ENCODE measurements at regions not wholly inside any gene's neighbourhood (a gene's known extent, or its start where the extent isn't known, plus 50 kb on each side); places are given as distances from the start of the nearest gene placed in this dataset.

DNA sequence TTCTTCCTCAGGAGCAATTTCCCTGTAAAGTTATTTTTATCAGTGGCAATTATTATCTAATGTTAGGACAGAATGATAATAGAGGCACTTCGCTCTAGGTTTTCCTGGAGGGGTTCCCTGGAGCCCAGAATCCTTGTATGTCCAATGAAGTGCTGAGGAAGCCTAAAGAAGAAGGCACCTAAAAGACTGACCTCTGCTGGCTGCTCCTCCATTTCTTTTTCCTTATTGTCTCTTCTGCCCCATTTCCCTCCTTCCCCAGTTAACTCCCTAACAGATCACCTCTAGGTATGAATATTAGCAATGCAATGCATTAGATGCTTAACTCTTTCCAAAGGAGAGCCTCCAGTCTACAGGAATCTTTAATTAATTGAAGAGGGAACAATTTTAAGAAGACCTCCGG lies 985.4 kb downstream of the DIAPH3 start:
- DNase-seq, result no peak

DNA sequence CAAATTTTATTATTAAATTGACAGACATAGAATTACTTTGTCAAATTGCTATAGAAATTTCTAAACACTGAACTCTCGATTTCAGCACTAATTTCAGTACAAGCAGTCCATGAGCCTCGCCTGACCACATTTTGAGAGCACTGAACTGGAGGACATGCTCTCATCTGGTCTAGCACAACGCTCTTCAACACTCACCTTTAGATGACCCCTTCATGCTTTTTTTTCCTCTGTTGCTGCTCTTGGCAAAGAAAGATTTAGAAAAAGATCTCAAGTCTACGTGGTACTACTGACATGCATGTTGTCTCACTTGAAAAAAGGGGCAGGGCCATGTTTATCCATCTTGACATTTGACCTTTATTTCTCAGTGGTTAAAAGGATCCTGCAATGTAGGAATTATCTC lies 981.5 kb downstream of the DIAPH3 start:
- DNase-seq, result no peak

DNA sequence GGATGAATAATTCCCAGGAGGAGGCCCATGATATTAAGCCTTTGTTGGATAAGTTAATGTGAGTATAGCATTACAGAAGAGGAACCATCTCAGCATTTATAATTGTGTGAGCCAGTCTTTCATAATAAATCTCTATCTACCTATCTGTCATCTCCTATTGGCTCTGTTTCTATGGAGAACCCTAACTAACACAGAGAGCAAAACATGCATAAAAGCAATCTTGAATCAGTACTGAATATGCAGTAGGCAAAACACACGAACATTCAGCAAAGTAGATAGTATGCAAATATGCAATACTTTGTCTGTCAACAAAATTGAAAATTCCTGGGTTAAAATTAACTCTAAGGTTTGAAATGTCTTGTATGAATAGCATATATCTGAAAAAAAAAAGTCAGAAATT lies 966.3 kb downstream of the DIAPH3 start:
- DNase-seq, result no peak

DNA sequence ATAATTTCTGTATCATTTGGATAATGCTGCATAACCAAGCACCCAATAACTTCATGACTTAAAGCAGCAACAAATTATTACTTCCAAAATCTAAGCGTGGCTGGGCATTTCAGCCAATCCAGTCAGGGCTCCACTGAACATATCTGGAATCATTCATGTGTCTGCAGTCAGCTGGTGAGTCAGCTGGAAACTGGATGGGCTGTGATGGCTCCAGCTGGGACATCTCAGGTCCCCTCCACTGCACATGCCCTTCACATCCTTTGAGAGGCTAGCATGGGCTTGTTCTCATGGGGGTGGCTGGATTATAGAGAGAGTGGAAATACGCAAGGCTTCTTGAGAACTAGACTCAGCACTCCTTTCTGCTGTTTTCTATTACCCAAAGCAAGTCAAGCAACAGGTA lies 961.9 kb downstream of the DIAPH3 start:
- DNase-seq, result no peak

DNA sequence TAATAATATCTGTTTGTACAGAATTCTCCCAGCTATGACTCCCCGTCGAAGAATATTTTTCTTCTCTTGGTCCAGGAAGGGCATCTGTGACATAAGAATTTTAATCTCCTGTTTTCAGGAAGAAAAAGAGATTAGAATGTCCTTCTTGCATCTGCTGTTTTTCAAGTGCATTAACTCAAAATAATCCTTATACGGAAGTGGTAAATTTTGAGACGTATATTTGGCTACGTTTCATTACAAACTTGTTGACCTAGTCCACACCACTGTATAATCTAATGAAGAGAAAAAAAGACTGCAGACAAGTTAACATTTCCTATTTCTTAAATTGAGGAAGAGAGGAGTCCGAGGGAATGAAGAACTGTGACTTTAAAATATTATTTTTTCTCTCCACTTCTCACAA lies 959.9 kb downstream of the DIAPH3 start:
- no peak for DNase-seq

DNA sequence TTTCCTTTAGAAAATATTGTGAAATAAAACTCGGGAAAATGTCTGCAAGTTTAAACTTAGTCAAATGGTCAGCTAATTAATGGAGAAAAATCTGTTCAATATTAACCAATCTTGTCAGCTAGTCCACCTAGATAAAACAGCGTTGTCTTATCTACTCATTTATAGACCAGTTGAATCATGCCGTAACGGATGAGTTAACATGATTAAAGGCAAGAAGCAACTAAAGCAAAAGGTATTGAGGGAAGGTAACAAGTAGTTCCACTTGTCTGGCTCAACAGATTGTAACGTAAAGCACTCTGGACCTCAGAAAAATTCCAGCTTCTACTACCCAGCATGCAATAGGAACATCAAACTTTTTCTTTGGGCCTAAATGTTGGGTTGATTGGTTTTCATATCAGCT lies 958.2 kb downstream of the DIAPH3 start:
- no peak for DNase-seq

DNA sequence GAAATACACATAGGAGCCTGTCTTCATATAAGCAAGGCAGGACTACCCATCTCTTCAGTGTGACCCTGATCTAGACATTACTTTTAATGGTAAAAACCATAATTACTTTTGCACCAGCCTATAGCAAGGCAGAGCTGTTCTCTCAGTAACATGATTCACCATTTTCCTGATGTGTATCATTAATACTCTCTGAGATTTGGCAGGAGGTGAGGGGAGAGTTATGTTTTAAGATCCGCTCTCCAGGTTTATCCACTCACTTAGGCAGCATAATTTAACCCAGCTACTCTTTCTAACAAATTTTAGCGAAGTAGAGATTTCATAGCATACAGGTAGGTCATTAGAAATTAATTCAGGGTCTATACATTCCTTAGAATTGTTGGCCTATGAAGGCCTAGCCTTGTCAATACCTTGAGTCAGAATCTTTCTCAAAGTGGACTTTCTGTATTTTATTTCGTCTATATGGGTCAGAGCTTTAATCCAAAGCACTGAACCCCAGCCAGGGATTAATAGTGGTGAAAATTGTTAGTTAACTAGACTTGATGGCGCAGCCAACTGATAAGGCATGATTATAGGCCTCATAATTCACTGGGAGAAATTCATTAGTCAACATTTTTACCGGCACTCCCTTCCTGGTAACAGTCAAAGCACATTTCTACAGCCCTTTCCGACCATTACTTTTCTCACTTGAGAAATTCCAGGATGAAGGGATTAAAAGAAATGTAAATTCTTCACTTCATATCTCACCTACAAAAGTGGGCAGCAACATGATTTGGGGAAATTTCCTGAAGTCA lies 955.1 kb downstream of the DIAPH3 start:
- no peak for DNase-seq

DNA sequence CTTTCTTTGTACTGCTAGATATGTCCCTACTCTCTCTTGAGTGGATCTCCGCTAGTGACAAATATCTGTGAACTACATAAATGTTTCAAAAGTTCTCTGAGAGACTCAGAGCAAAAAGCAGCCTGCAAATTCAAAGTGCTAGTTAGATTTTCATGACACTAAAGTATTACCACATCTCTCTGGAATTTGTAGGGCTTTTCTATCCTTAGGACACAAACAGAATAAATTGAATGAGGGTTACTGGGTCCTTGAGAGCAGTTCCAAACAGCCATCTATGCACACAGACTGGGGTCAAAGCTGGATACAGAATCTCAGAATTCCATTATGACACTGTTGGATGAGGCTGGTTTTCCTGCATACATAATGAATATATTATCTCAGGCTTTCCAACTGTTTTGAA lies 953.2 kb downstream of the DIAPH3 start:
- no peak for DNase-seq

DNA sequence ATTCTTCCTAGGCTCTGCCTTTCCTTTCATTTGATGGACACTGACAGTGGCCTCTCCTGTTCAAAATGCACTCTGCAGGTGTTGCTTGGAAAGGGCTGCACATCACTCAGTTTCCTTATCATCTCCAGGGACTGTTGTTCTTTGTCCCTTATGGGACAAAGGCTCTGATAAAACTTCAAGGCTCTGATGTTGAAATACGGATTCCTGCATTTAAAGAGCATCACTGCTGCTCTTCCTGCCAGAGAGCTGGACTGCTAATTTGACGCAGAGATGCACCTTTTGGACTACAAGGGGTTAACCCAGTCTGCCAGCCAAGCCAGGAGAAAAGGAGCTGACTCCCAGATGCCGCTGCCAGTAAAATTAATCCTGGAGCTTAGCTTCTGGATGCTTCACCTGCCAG lies 952.1 kb downstream of the DIAPH3 start:
- DNase-seq, result no peak

DNA sequence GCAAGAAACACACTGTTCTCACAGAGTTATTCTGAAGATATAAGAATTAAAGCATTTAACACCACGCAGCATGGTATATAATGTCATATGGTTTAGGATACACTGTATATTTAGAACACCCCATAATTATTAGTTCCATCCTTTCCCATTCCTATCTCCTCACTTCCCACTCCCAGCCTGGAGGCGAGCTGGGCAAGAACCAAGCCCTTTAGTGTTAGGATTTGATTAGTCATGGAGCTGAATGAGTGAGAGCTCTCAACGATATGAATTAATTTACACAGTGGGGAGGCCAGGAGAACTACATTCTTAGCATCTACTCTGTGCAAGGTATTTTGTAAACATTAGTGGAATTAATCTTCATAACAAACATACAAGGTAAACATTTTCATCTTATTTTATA lies 934.3 kb downstream of the DIAPH3 start:
- DNase-seq, result no peak

DNA sequence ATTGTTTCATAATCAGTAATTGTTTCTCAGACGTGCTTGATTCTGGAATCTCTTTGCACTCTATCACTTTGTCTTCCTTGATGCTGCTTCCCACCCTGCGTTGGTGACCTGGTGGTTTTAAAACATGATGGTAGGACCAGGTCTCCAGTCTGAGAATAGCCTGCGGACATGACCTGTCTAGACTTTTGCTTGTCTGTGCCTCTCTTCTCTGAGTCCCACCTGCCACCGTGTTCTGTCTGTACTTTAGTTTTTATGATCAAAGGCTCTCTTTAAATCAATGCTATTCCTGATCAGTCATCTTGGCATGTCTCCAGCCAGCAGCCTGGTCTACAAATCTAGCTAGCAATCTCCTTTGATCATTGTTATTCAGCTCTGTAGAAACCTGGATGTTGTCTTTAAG lies 933.9 kb downstream of the DIAPH3 start:
- DNase-seq, result no peak

DNA sequence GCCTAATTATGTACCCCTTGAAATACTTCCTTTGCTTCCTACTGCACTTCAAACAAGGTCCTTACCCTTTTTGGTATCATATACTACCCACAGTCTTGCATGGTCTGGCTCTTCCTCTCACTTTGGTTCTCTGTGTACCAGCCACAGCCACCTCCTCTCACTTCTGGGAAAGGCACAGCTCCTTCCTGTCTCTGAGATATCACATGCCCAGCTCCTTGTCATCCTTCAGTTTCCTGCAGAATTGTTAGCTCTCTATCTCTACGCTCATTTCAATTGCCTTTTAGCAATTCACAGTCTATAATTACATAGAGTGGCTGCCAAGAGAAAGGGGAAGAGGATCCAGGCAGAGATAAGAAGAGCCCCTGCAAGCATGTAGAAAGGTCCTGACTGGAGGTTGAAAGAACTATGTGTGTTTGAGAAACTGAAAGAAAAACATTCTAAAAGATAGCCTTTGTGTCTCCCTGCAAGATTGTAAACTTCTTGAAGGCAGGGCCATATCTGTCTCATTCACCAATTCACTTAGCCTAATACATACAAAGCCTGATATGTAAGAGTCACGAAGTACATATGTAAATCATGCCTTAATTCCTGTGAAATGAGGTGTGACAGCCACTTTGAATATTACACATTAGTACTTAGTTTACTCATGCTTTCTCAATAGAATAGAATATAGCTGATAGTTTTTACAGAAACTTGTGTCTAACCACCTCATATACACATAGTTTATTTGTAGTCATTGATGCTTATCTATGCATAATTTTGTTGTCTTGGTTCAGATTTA lies 933.1 kb downstream of the DIAPH3 start:
- no peak for DNase-seq

DNA sequence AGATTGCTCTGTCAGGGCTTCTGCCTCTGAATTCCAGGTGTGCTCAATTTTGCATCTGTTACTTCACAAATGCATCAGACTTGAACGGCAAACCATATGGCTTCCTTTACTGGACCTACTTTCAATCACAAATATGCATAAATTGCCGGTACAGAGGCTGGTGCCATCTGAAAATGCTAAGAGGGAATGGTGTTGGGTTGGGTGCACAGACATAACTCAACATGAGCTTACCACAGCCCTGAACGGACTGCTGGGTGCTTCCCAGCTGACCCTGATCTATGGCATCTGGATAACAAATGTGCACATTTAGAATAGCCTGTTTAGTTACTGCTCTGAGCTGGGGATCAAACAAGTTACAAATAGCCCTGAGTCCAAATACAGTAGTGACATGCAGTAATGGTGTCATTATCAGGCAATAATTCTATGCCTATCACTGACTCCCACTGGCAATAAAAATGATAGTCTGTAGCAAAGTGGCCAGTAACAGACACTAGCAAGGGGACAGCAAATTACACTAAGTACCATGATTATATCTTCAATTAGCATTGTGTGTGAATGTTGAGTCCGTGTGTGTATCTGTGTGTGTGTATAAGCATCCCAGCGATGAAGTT lies 927.3 kb downstream of the DIAPH3 start:
- DNase-seq, result no peak

DNA sequence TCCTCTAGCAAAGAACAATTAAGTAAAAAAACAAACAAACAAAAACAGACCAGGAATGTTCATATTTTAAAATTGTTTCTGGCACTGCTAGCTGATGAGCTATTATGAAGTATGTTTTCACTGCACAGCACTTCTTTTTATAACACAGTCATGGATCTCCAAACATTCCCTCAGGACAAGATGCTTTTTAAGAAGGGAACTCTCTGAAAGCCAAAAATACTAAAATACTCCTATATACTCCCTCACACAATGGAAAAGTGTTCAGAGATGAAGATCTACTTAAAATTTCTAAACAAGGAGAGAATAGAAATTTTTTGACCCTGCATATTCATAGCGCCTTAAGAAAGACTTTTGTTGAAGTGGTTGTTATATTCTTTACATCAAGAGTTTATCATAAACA lies 926.8 kb downstream of the DIAPH3 start:
- no peak for DNase-seq

DNA sequence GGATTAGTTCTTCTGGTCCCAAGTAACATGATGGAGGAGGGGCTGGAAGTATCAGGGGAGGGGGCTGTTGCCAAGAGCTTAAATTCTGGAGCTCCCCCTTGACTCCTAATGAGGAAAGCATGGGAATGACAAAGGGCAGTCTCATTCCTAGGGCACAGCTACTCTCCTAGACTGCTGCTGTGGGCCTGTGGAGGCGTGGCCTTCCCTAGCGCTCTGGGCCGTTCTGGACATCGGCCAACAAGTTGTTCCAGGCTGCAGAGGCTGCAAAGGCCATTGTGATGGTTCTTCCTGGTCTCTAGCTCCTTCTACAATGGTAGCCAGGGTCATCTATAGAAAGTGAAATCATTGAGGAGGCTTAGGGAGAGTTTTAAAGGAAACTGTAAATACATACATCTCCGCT lies 916.6 kb downstream of the DIAPH3 start:
- no peak for DNase-seq

DNA sequence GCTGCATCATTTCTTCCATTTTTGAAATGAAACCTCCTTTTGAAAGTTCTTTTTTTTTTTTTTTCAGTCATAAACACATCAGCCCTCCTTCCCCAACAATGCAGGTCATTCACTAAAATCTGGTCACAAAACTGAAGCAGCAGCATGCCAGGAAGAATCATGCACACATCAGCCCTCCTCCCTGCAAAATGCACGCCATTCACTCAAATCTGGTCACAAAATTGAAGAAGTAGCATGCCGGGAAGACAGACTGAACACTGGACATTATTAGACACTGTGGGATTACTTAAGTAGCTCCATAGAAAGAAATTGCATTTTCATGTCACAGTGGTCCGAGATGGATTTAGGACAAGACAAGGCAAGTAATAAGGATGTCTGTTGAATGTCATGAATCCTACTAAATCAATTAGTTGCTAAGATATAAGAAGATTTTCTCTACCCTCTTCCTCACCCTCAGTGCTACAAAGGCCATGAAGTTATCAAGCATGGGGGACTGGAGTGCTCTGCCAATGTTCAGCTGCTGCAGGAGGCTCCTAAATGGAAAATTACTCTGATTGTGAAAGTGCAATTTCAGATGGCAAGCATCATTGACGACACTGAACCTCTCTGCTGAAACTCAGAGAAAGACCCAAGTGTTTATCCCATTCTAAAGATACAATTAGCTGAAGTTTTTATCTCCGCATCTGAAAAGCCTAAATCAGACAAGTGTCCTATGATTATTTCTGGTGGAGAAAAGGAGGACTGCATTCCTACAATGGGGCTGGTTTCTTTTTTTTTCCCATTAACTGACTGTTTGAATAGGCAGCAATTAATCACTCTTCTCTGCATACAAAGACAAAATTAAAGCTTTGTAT lies 913.2 kb downstream of the DIAPH3 start:
- no peak for DNase-seq

DNA sequence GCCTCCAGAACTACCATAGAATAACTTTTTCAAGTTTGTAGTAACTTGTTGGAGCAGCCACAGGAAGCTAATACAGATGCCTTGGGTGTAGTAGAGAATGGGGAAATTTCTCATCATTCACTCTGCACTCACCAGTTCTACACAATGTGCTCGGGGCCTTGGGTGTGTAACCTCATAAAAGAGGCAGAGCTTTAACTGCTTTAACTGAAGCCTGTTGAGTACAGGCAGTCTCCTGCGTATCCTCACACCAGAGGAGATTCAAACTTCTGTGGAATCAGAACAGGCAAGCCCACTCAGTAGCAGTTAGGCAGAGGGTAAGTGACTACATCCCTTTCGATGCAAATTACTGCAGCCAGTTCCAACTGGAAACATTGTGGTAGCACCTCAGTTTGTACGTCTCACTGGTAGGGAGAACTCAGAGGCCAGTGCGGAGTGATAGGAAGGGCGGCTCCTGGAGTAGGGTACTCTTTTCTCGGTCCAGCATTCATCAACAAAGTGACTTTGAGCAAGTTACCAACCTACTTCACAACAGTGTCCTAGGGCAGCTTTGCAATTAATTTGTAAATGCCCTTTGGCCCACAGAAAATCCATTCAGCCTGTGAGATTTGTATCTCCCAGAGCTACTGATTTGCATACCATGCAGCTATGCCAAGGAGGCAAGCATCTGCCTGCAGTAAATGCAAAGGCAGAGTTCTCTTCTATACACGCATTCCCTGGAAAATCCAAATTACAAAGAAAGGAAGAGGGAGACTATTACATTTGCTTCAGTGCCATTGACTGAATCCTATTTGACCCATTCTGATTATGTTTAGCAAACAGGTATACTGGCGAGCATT lies 904.3 kb downstream of the DIAPH3 start:
- no peak for DNase-seq

DNA sequence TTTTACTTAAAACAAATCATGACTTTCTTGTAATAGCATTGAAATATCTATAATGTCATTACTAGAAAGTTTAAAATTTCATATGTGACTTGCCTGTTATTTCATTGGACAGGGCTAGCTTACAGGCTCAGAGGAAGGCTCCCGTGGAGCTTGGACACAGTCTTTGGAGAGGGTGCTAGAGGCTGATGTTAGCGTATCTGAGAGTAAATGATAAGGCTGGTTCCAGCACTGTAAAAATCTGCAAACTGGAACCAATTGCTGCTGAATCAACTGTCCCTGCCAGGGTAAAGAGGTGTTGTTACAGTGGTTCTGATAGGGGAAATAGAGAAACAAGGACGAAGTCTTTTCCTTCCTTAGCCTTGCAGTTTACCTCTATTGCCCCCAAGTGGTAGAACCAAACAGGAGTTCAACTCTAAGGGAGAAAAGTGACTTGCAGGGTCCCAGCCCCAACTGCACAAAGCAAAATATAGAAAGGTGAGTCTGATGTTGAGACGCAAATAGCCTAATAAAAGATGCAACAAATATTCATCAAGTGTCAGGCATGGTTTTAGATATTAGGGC lies 901.7 kb downstream of the DIAPH3 start:
- DNase-seq, result no peak

DNA sequence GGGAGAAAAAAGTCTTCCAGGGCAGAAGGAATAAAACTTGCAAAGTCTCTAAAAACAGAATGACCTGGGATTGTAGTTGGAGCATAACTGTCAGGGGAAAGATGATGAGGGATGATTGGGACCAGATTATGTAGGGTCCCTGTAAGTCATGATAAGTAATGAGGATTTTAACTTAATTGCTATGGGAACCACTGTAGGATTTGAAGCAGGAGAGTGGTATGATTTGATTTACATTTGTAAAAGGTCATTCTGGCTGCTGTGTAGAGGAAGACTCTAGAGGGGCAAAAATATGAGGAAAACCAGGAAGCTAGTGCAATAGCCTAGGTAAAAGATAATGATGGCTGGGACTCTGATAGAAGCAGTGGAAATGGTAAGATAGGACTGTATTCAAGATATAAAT lies 900.2 kb downstream of the DIAPH3 start:
- no peak for DNase-seq

DNA sequence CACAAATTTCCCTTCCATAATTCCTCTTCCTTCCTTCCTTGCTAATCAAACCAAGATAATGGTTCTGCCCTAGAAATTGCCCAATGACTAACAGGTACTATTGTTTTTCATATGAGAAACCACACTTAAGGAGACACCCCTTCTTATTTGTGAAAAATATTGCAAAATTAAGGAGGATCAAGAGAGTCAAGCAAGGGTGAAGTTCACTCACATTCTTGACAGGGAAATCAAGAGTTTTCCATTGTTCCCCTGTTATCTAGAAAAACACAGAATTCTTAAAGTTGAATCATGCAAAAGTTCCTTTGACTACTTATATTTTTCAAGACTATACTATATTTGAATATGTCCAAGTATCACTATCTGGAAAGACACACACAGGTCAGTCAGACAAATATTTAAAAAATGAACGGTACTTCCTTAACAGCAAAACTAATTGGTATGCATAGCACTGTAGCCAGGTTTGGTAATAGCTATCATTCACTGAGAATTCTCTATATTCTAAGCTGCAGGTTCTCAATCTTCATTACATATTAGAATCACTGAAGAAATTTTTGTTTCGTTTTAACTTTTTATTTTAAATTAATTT lies 897.2 kb downstream of the DIAPH3 start:
- no peak for DNase-seq

DNA sequence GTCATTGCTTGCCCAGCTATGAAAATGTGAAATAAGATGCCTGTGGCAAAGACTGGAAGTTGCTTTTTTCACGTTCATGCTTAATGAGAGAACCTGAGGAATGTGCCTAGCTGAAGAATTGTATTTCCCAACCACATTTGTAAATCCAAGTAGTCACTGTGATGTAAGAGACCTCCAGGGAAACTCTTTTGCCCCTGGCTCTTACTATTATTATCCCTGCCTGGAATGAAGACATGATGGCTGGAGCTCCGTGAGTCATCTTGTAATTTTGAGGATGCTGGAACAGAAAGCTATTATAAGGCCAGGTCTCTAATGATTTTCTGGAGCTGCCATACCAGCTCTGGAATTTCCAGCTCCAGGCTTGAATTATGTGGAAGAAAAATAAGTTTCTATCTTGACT lies 894.3 kb downstream of the DIAPH3 start:
- no peak for DNase-seq

All from effector CD8-positive, alpha-beta T cell (primary cell).